ENCODE measurements at regions not wholly inside any gene's neighbourhood (a gene's known extent, or its start where the extent isn't known, plus 50 kb on each side); places are given as distances from the start of the nearest gene placed in this dataset.

DNA sequence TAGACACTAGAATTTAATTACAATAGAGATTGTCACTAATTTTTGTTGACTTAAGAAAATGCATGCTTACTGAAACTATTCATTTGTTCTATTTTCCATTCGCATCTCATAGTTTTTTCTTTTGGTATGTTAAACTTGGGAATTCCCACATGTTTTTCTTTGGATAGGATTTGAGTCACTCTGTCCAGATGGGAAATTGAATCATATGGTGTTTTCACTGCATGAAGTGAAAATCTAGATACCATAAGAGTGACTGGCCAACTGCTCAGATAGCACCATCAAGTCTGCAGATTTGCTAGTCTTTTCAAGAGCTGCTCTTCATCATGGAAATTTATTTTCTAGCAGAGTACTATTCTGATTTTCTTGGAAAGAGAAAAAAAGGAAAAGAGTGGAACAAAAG lies 172.6 kb downstream of the FAM47B start:
- TF ChIP-seq STAT5B (CRISPR knock-in tag; IDR thresholded peaks at IDR 0.05) = no peak
- TF ChIP-seq NFATC3 (CRISPR knock-in tag; IDR thresholded peaks at IDR 0.05) = no peak
- no peak for TF ChIP-seq NR3C1 (CRISPR knock-in tag; IDR thresholded peaks at IDR 0.05)
- TF ChIP-seq, protein P1, sequence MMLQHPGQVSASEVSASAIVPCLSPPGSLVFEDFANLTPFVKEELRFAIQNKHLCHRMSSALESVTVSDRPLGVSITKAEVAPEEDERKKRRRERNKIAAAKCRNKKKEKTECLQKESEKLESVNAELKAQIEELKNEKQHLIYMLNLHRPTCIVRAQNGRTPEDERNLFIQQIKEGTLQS (CRISPR knock-in tag; IDR thresholded peaks at IDR 0.05) = no peak
- no peak for TF ChIP-seq ZNF24 (IDR thresholded peaks at IDR 0.05)

Data from HepG2 (cell line).